WERI-Rb-1 (cell line): ENCODE measurements at regions not wholly inside any gene's neighbourhood (a gene's known extent, or its start where the extent isn't known, plus 50 kb on each side); places are given as distances from the start of the nearest gene placed in this dataset.

Experiments
- DNase-seq: peaks from one replicate; pipeline ENCODE4 v3.0.0-alpha.2; 2020
- H3K27ac ChIP-seq: fragments of 250-450 bp; sonication (Bioruptor Pico); 2 replicates; pipeline ENCODE4 v1.5.1; 2020; ENCODE audit warnings: mild to moderate bottlenecking, moderate library complexity
- H3K27me3 ChIP-seq: fragments of 250-450 bp; sonication (Bioruptor Pico); 2 replicates; pipeline ENCODE4 v1.5.1; 2021; ENCODE audit warnings: mild to moderate bottlenecking, low read depth, moderate library complexity; ENCODE audit not compliant: insufficient read depth, severe bottlenecking
- H3K36me3 ChIP-seq: fragments of 250-450 bp; sonication (Bioruptor Pico); 2 replicates; pipeline ENCODE4 v1.5.1; 2020; ENCODE audit warnings: mild to moderate bottlenecking, moderate library complexity
- H3K4me3 ChIP-seq: 2 replicates; pipeline ENCODE4 v1.5.1; 2011; ENCODE audit warnings: low read depth, mild to moderate bottlenecking, control low read depth, low read length
- H3K9me3 ChIP-seq: fragments of 250-450 bp; sonication (Bioruptor Pico); 2 replicates; pipeline ENCODE4 v1.5.1; 2021; ENCODE audit warnings: mild to moderate bottlenecking, moderate library complexity; ENCODE audit not compliant: severe bottlenecking
- CTCF ChIP-seq: IDR thresholded peaks from 2 replicates; pipeline ENCODE4 v1.5.1; 2011; ENCODE audit warnings: low read depth, mild to moderate bottlenecking, control low read depth, inconsistent platforms, low read length

GRCh38 chr1:94672934-94673333 lies 131.4 kb upstream of the F3 start:
- Histone ChIP-seq H3K36me3 (no peaks in the 10 kb centered on the region), H3K27me3 (no peaks in the 10 kb centered on the region), H3K9me3 (no peaks in the 10 kb centered on the region), H3K27ac (no peak overlapping the region), H3K4me3 (no peak overlapping the region)
- DNase-seq: no peak
- no peak for TF ChIP-seq CTCF

- no peaks in the 10 kb centered on the region for H3K36me3 ChIP-seq
- no peak for TF ChIP-seq CTCF
- H3K9me3 ChIP-seq: no peaks in the 10 kb centered on the region
- no peak overlapping the region for H3K27ac ChIP-seq
- H3K27me3 ChIP-seq: no peaks in the 10 kb centered on the region
- no peak for DNase-seq
- no peak overlapping the region for H3K4me3 ChIP-seq
Observed at GRCh38 chr1:94672001-94672400, 130.4 kb upstream of the F3 start.

GRCh38 chr1:94670273-94670672 lies 128.7 kb upstream of the F3 start:
- Histone ChIP-seq H3K27me3 (no peaks in the 10 kb centered on the region), H3K4me3 (no peak overlapping the region), H3K36me3 (no peaks in the 10 kb centered on the region), H3K27ac (no peak overlapping the region), H3K9me3 (no peaks in the 10 kb centered on the region)
- DNase-seq: no peak
- no peak for TF ChIP-seq CTCF

- no peak overlapping the region for H3K27ac ChIP-seq
- no peak for DNase-seq
- no peaks in the 10 kb centered on the region for H3K36me3 ChIP-seq
- H3K9me3 ChIP-seq: no peaks in the 10 kb centered on the region
- no peaks in the 10 kb centered on the region for H3K27me3 ChIP-seq
- no peak for TF ChIP-seq CTCF
- no peak overlapping the region for H3K4me3 ChIP-seq
Observed at GRCh38 chr1:94669198-94669597, 127.6 kb upstream of the F3 start.

- Histone ChIP-seq H3K27ac (no peak overlapping the region), H3K36me3 (no peaks in the 10 kb centered on the region), H3K27me3 (no peaks in the 10 kb centered on the region), H3K9me3 (no peaks in the 10 kb centered on the region), H3K4me3 (no peak overlapping the region)
- DNase-seq: no peak
- TF ChIP-seq CTCF: no peak
Observed at GRCh38 chr1:94668528-94668927, 127.0 kb upstream of the F3 start.

GRCh38 chr1:94667818-94668217 lies 126.3 kb upstream of the F3 start:
- no peak overlapping the region for H3K4me3 ChIP-seq
- no peak for TF ChIP-seq CTCF
- H3K36me3 ChIP-seq: no peaks in the 10 kb centered on the region
- H3K27me3 ChIP-seq: no peaks in the 10 kb centered on the region
- no peaks in the 10 kb centered on the region for H3K9me3 ChIP-seq
- H3K27ac ChIP-seq: no peak overlapping the region
- DNase-seq: no peak
